Endodermal cell (in vitro differentiated cells): ENCODE measurements at regions not wholly inside any gene's neighbourhood (a gene's known extent, or its start where the extent isn't known, plus 50 kb on each side); places are given as distances from the start of the nearest gene placed in this dataset.

Experiments used
- DNase-seq: peaks from one replicate; pipeline ENCODE4 v3.0.0-alpha.2; 2017
- H3K27ac ChIP-seq: 2 replicates; pipeline ENCODE4 v1.5.1; 2013; ENCODE audit warnings: mild to moderate bottlenecking, low read depth, low read length, moderate library complexity
- H3K27me3 ChIP-seq: 2 replicates; pipeline ENCODE4 v1.6.1; 2013; ENCODE audit warnings: mild to moderate bottlenecking, low read length, moderate library complexity; ENCODE audit not compliant: insufficient read depth, control insufficient read depth, poor library complexity, severe bottlenecking
- H3K36me3 ChIP-seq: 2 replicates; pipeline ENCODE4 v1.7.0; 2013; ENCODE audit warnings: mild to moderate bottlenecking, low read length, moderate library complexity; ENCODE audit not compliant: control insufficient read depth, insufficient read depth
- H3K4me1 ChIP-seq: one replicate; pipeline ENCODE4 v1.7.0; 2013; ENCODE audit warnings: low read length; ENCODE audit not compliant: control insufficient read depth, insufficient read depth
- H3K4me3 ChIP-seq: 2 replicates; pipeline ENCODE4 v1.5.1; 2013; ENCODE audit warnings: mild to moderate bottlenecking, low read length, moderate library complexity
- H3K9ac ChIP-seq: 2 replicates; pipeline ENCODE4 v1.6.1; 2013; ENCODE audit warnings: mild to moderate bottlenecking, low read length, moderate library complexity; ENCODE audit not compliant: poor library complexity, severe bottlenecking; ENCODE audit errors: extremely low read depth
- H3K9me3 ChIP-seq: 2 replicates; pipeline ENCODE4 v1.6.1; 2013; ENCODE audit warnings: mild to moderate bottlenecking, low read length, moderate library complexity; ENCODE audit not compliant: control insufficient read depth
- H3K27ac Mint-ChIP-seq: 2 replicates; pipeline ENCODE4 v1.8.0; 2020; ENCODE audit warnings: mixed read lengths
- H3K27me3 Mint-ChIP-seq: 2 replicates; pipeline ENCODE4 v1.8.0; 2021; ENCODE audit warnings: mild to moderate bottlenecking, mixed read lengths; ENCODE audit not compliant: insufficient read depth
- H3K36me3 Mint-ChIP-seq: 2 replicates; pipeline ENCODE4 v1.8.0; 2020; ENCODE audit warnings: low read depth, mixed read lengths
- H3K4me1 Mint-ChIP-seq: 2 replicates; pipeline ENCODE4 v1.8.0; 2020; ENCODE audit warnings: mixed read lengths
- H3K4me3 Mint-ChIP-seq: 2 replicates; pipeline ENCODE4 v1.8.0; 2020; ENCODE audit warnings: mild to moderate bottlenecking, moderate library complexity, mixed read lengths
- H3K9me3 Mint-ChIP-seq: 2 replicates; pipeline ENCODE4 v1.8.0; 2020; ENCODE audit warnings: mild to moderate bottlenecking, mixed read lengths
- CTCF ChIP-seq: fragments of 200-600 bp; sonication (generic); conservative IDR thresholded peaks from 2 replicates; pipeline ENCODE4 v1.5.0; 2021; ENCODE audit warnings: antibody characterized with exemption, mild to moderate bottlenecking
- WGBS, 2 experiments: methylation state at CpG; one replicate each; pipeline versions ENCODE4 v1.1.5 to v1.1.7; 2013; ENCODE audit warnings: missing lambda C conversion rate in 2 of 2, mixed read lengths in 1 of 2; ENCODE audit not compliant: insufficient coverage in 1 of 2, insufficient read length in 1 of 2; 5-methylcytosine and 5-hydroxymethylcytosine counted together

- H3K9me3 ChIP-seq, result no peaks in the 10 kb centered on the region
- H3K27me3 ChIP-seq, result no peaks in the 10 kb centered on the region
- Mint-ChIP-seq H3K27ac (no peak overlapping the region), H3K9me3 (peaks cover 3% of the 10 kb centered on the region), H3K4me1 (no peaks in the 10 kb centered on the region), H3K27me3 (peaks cover 11% of the 10 kb centered on the region), H3K4me3 (no peak overlapping the region), H3K36me3 (no peaks in the 10 kb centered on the region)
- no peak for DNase-seq
- TF ChIP-seq CTCF, result no peak
- H3K9ac ChIP-seq, result no peak overlapping the region
- WGBS, 2 experiments, result 85 to 100% methylated on average over 1 to 2 of the region's 2 CpGs
- no peak overlapping the region for H3K4me3 ChIP-seq
- H3K36me3 ChIP-seq, result no peaks in the 10 kb centered on the region
- no peaks in the 10 kb centered on the region for H3K4me1 ChIP-seq
- no peak overlapping the region for H3K27ac ChIP-seq
Observed at GRCh38 chr14:22010545-22011252, 337.1 kb upstream of the OR4E1 start.

GRCh38 chr14:22008766-22009165, 335.1 kb upstream of the OR4E1 start:
- 87% methylated on average over 1 of the region's 1 CpG; no CpG with 5 or more reads in 1 of the 2 experiments for WGBS, 2 experiments
- H3K36me3 Mint-ChIP-seq, result no peaks in the 10 kb centered on the region
- H3K9me3 Mint-ChIP-seq, result peaks cover 3% of the 10 kb centered on the region

GRCh38 chr14:22007784-22008412, 334.3 kb upstream of the OR4E1 start:
- Histone ChIP-seq H3K9ac (no peak overlapping the region), H3K4me3 (no peak overlapping the region), H3K9me3 (no peaks in the 10 kb centered on the region), H3K27ac (no peak overlapping the region), H3K4me1 (no peaks in the 10 kb centered on the region), H3K27me3 (no peaks in the 10 kb centered on the region), H3K36me3 (no peaks in the 10 kb centered on the region)
- Mint-ChIP-seq H3K27ac (no peak overlapping the region), H3K4me3 (no peak overlapping the region), H3K9me3 (peaks cover 3% of the 10 kb centered on the region), H3K36me3 (no peaks in the 10 kb centered on the region), H3K4me1 (no peaks in the 10 kb centered on the region), H3K27me3 (peaks cover 13% of the 10 kb centered on the region)
- DNase-seq, result no peak
- no peak for TF ChIP-seq CTCF
- 71 to 87% methylated on average over 1 to 6 of the region's 6 CpGs for WGBS, 2 experiments

More at GRCh38 chr14:22008766-22009165, 335.1 kb upstream of the OR4E1 start:
- H3K27ac ChIP-seq, result no peak overlapping the region
- no peak for DNase-seq
- no peak overlapping the region for H3K4me3 ChIP-seq
- no peak overlapping the region for H3K4me3 Mint-ChIP-seq
- TF ChIP-seq CTCF, result no peak
- H3K9me3 ChIP-seq, result no peaks in the 10 kb centered on the region
- H3K27me3 Mint-ChIP-seq, result peaks cover 13% of the 10 kb centered on the region
- H3K4me1 ChIP-seq, result no peaks in the 10 kb centered on the region
- no peaks in the 10 kb centered on the region for H3K27me3 ChIP-seq
- H3K9ac ChIP-seq, result no peak overlapping the region
- no peak overlapping the region for H3K27ac Mint-ChIP-seq
- no peaks in the 10 kb centered on the region for H3K36me3 ChIP-seq
- H3K4me1 Mint-ChIP-seq, result no peaks in the 10 kb centered on the region
